ENCODE measurements at regions not wholly inside any gene's neighbourhood (a gene's known extent, or its start where the extent isn't known, plus 50 kb on each side); places are given as distances from the start of the nearest gene placed in this dataset.

DNA sequence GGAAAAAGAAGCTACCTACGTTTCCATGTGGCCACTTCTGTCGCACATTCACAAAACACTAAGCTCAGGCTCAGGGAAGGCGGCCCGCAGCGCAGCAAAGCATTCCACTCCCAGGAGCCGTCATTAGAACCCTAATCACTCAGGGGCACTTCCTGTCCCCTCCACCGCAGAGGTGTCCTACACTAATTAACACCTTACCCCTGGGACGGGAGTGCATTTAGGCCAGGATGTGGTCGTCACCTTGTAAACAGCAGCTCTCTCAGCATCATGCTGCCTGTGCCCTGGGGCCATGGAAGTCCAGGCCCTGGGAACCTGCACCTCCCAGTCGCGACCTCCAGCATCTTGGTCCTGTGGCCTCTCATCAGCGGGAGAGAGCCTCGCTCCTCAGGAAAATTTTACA lies 359.8 kb upstream of the SALL3 start:
- no peak for TF ChIP-seq FOXA1 (IDR thresholded peaks at IDR 0.05)
- TF ChIP-seq FOXA1 (CRISPR knock-in tag; IDR thresholded peaks at IDR 0.05) = no peak
- TF ChIP-seq ESRRA (CRISPR knock-in tag; IDR thresholded peaks at IDR 0.05; ENCODE audit: low read depth) = no peak
- no peak for TF ChIP-seq ZNF788 (CRISPR knock-in tag; IDR thresholded peaks at IDR 0.05; ENCODE audit: borderline replicate concordance)
- no peak for TF ChIP-seq CTCF (CRISPR knock-in tag; IDR thresholded peaks at IDR 0.05)
- no peak for TF ChIP-seq RBM22 (optimal IDR thresholded peaks at IDR 0.05; ENCODE audit: low read length)
- TF ChIP-seq FOSL2 (CRISPR knock-in tag; IDR thresholded peaks at IDR 0.05) = no peak
- no peak for TF ChIP-seq SMAD3 (CRISPR knock-in tag; IDR thresholded peaks at IDR 0.05)

Data from HepG2 (cell line).